HG03095 (cell line): ENCODE measurements at regions not wholly inside any gene's neighbourhood (a gene's known extent, or its start where the extent isn't known, plus 50 kb on each side); places are given as distances from the start of the nearest gene placed in this dataset.

Experiments used
- ATAC-seq: cut with Tn5 transposase; IDR thresholded peaks from one replicate; pipeline ENCODE4 v1.9.1; 2021; ENCODE audit warnings: moderate library complexity; ENCODE audit not compliant: unreplicated experiment

DNA sequence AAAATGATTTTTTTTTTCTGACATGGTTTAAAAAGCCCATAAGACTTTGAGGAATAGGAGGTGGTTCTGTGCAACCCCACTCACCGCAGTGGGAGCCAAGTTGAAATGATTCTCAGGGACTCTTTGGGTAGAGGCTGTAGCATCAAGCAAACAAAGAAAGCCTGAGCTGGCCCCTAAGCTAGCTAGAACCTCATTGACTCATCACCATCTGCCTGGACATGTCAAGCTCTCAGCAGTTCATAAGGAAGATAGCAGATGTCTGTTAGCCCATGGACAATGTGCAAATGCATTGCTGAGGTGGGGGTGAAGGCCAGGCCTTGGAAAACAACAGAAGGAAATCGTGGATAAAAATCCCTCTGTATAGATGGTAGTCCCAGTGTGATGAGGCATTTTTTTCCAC is 234.8 kb downstream of the NR2F2 start:
- ATAC-seq: no peak

DNA sequence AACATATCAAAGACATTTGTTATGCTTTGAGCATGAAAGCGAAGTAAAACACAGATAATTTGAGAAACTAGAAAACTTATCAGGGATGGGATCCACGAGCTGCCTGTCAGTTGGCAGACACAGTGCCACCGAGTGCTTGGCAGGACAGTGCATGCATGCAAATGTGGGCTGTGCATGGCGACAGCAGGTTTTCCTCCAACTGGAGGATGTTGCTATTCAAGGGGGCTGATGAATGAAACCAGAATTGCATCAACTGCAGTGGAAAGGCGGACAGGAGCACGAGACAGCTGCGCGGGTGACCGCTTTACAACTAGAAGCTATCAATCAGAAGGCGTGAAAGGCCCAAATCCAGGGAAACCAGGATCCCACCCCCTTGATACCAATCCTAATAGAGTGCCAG is 244.3 kb downstream of the NR2F2 start:
- ATAC-seq: no peak

DNA sequence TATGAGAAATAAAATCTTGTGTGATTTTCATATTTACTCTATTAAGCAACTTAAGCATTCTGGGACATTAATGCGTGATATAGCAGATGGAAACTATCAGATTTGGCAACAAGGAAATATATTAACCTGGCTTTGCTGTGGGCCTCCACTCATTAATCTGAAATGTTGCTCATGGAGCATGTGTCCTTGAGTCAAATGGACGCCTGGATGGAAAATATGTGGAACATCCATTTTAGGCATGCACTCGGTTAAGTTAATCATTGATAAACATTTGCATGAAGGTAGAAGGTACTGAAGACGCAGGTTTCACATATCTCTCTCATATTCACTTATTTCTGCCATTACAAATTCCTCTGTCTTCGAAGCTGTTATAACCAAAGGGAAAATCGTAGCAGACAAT is 246.1 kb downstream of the NR2F2 start:
- no peak for ATAC-seq

- no peak for ATAC-seq
Observed at GRCh38 chr15:96578393-96578792, 247.9 kb downstream of the NR2F2 start.

DNA sequence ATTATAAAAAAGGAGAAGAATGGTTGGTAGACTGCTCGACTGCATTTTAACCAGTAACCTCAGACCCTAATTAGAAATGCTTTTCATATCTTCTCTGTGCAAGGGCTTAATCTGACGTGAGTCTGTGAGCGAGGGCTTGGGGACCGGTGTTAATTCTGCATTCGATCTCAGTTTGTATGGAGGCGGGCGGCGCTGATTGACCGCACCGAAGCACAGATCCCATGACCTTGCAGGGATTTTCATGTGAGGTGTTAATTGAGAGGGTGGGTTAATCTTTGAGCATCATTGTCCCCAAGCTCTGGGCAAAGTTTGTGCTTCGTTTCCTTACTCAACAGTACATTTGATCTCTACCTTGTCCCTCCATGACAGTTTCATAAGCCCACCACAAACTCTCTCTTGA is 250.9 kb downstream of the NR2F2 start:
- no peak for ATAC-seq

DNA sequence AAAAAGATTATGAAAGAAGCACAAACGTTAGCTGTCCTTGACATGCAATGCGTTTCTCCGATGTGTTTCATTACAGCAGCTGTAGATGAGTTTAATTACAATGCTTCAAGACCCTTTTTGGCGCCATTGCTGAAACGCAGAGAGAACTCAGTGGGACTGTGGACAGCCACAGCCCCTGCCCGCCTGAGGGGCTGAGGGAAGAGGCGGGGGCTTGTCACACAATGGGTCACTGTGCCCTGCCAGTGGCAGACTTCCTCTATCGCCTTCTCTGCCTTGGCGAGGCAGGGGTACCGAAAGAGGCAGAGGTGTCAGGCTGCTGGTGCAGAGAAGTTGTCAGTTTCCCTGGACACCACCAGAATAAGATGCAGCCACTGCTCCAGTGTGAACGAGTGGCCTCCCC is 252.0 kb downstream of the NR2F2 start:
- ATAC-seq: no peak

- no peak for ATAC-seq
Observed at GRCh38 chr15:96583671-96584070, 253.2 kb downstream of the NR2F2 start.

DNA sequence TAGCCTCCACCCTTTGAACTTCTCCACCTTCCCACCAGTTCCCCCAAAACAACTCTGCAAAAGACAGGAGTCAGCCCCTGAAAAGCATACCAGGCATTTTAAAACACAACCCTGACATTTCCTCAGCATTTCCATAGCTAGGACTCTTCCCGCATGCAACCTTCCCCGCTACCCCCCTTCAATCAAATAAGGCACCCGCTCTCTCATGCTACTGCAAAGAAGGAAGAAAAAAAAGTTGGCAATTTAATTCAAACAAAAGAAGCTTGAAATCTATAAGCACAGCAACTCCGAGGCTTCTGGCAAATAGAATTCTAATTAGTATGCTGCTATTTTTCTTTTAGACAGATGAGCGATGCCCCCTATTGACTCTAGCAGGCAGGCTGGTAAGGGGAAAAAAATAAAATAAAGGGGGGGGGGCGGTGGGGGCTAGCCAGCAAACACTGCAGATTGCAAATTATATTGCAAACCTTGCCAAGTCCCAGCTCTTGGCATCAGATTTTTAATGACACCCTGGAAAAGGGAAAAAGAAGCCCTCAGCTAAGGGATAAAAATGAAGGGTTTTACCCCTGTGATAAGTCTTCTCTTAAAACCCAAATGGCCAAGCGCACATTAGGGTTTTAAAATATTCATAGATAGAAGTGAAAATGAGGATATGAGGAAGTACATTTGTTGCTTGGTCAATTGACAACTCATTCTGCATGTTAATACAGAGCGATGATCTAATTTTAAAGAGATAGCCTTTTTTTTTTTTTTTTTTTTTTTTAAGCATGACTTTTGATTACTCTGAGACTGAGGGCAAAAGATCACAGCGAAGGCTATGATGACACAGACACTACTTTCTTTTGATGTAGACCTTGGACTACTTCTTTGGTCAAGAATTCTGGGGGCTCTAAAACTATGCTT is 255.2 kb downstream of the NR2F2 start:
- ATAC-seq: no peak

DNA sequence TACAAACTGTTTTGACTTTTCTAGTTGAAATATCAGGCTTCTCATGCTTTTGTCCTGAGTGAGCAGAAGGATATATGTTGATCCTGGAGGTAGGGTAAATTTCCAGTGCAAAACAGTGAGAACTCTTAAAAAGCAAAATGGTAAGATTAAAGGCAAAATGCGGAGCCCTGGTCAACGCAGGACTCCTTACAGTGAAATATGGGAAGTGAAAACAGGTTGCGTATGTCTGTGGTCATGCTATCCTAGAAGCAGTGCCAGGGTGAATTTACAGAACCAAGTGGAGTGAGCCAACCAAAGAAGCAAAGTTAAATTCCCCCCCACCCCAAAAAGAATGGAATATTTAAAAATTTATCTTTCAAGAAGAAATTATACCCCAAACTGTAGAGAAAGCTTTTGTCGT is 256.4 kb downstream of the NR2F2 start:
- no peak for ATAC-seq

DNA sequence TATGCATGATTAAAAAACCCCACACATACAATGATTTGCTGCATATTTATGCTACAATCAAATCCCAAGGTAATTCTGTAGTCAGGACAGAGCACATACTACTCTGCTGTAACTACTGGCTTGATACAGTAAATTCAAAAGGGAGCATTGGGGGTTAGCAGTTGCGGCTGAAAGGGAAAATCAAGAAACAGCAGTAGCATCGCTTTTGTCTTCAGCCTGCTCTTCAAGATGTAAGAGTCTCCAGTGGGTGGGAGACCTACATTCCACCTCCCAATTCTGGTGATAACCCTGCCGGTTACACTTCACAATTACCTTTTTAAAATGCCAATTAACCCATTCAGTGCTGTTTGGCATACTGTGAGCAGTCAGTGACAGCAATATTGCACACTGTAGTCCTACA is 259.4 kb downstream of the NR2F2 start:
- no peak for ATAC-seq

DNA sequence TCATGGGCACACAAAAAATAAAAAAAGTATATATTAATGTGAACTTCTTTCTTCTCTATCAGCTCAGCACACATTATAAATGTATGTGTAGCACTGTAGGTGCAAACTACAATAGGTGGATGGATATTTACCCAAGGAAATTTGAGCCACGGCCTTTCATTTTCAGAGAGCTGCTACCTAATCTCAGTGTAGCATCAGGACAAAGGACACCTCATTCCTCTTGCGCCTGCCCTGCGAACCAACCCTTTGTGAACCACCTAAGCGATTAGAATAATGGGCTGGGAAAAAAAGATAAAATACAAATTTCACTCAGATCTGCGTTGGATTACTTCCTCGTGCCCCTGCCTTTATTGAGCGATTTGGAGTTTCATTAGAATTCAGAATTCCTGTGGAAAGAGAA is 263.2 kb downstream of the NR2F2 start:
- no peak for ATAC-seq

DNA sequence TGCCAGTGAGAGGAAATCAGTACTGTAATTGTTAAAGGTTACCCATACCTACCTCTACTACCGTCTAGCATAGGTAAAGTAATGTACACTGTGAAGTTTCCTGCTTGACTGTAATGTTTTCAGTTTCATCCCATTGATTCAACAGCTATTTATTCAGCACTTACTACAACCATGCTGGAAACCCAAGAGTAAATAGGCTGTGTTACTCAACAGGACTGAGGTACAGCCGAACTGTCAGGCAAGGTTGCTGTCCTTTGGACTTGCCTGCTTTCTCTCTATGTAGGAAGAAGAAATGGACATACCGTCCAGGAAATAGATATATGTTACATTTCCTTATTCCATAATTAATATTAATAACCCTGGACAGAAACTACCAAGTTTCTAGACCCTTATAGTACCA is 265.5 kb downstream of the NR2F2 start:
- ATAC-seq: no peak

- ATAC-seq: no peak
Observed at GRCh38 chr15:96598514-96598913, 268.0 kb downstream of the NR2F2 start.

DNA sequence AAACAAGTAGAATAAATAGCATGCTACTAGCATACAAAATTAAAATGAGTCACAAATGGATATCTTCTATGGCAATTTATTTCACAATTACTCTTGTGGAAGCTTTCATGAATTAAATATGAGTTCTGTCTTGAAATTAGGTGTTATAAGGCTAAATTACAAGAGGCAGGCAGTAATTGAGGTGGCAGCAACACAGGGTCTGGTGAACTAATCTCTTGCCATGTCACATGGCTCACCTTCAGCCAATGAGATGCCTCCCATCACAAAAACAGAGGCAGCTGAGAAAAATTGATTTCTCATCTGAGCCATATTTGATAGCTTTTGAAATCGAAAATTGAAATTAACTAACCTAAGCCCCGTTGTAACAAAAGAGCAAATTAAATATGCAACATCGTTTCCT is 268.8 kb downstream of the NR2F2 start:
- no peak for ATAC-seq

DNA sequence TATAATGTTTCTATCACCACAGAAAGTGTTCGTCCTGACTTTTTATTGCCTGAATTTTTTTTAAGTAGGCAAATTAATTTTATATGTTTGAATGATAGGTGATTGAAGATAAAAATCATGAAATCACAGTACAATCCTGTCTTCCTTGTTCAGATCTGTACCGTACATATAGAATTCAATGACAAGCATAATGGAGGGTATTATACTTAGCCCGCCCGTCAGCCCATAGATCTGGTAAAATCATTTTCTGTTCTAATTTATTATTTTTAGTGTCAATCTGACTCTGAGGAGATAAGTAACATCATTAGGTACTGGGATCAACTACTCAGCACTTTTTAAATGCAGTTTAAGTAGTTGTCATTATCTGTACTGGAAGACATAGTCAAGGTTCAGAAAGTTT is 269.9 kb downstream of the NR2F2 start:
- ATAC-seq: no peak

GRCh38 chr15:96606617-96607016 is 276.1 kb downstream of the NR2F2 start:
- no peak for ATAC-seq

GRCh38 chr15:96610757-96611156 is 280.3 kb downstream of the NR2F2 start:
- no peak for ATAC-seq

DNA sequence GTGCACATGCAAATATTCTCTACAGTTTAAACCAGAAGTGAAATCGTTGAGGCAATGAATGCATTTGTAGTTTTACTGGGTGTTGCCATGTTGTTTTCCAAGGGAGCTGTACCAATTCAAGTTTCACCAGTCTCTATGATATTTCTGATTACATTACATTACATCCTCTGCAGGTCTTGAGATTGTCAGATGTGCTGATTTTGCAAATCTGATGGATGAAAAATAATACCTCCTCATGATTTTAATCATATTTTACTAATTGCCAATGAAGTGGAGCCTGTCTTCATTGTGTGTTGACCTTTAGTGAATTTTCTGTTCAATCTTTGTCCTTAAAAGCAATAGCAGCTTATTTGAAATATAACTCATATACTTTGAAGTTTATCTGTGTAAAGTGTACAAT is 282.4 kb downstream of the NR2F2 start:
- no peak for ATAC-seq

DNA sequence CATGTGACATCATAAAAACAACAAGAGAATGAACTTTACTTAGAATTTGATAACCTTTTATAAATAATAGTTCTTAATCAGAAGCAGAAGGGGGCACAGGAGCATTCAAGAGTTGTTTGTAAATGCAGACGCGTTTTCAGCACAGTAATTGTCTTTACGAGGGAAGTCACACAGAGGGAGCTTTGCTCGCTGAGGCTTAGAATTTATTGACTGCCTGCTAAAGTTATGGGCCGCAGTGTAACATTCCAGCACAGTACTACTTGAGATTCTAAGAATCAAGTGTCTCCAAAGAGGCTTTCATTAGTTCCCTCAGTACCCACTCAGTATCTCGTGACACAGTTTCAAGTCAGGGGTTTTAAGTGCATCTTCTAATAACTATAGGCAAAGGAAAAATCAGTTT is 288.7 kb downstream of the NR2F2 start:
- no peak for ATAC-seq

GRCh38 chr15:96622714-96623113 is 292.2 kb downstream of the NR2F2 start:
- ATAC-seq: no peak

DNA sequence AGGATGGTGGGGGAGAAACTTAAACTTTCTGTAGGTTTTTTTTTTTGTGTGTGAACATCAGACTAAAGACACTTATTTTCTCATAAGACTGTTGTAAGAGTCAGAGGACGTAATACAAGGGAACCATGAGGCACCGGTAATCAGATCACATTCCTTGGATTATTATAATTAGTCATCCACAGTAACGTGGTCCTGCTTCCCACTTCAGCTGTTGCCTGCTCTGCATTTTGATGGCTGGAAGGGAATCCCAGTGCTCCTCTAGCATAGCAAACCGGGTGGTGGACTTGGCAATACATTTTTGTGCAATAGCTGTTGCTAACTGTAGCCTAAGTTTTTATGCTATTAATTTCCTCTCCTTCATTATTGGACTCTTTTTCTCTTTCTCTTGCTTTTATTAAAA is 294.8 kb downstream of the NR2F2 start:
- no peak for ATAC-seq

DNA sequence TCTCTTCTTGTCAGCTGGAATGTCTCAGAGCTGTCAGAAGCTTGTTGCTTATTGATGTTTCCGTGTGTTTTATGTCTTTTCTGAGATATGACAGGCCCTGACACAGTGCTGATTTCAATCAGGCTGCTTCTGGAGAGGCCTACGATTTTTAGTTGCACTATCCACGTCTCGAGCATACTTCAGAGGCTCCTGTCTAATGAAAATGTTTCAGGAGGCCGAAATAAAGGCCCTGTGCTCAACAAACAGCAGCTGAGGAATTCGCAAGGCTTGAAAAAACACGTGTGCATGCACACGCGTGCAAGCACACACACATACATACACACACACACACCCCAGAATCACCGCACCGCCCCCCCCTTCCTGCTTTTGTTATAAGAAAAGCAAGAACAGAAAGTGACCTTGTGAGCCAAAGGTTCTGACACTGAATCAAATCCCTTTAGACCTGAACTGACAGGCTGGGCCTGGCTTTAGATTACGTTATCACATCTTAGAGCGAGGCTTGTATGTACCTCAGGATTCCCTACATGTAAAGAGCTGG is 296.6 kb downstream of the NR2F2 start:
- no peak for ATAC-seq

- ATAC-seq: no peak
Observed at GRCh38 chr15:96629511-96629910, 299.0 kb downstream of the NR2F2 start.
